ENCODE measurements at regions not wholly inside any gene's neighbourhood (a gene's known extent, or its start where the extent isn't known, plus 50 kb on each side); places are given as distances from the start of the nearest gene placed in this dataset.

- peak in 1 of 2 donors; percentile 19 for DNase-seq (ENCODE audit: low spot score in 2 of 2)
- Histone ChIP-seq H3K4me3 (no peak overlapping the region), H3K27ac (no peak overlapping the region), H3K9me3 (no peaks in the 10 kb centered on the region), H3K36me3 (no peaks in the 10 kb centered on the region), H3K27me3 (no peaks in the 10 kb centered on the region), H3K4me1 (no peaks in the 10 kb centered on the region)
- intact Hi-C loops (cut with DNase I): no loop called here
- TF ChIP-seq CTCF (IDR thresholded peaks at IDR 0.05): no peak
Observed at GRCh38 chr11:119478711-119479285, 55.8 kb upstream of the THY1 start.

- Histone ChIP-seq H3K27me3 (no peaks in the 10 kb centered on the region), H3K9me3 (no peaks in the 10 kb centered on the region), H3K4me1 (no peaks in the 10 kb centered on the region), H3K27ac (no peak overlapping the region), H3K36me3 (no peaks in the 10 kb centered on the region), H3K4me3 (no peak overlapping the region)
- no peak for TF ChIP-seq CTCF (IDR thresholded peaks at IDR 0.05)
- intact Hi-C loops (cut with DNase I): no loop called here
- DNase-seq (ENCODE audit: low spot score in 2 of 2): peak in 1 of 2 donors; percentile 51
Observed at GRCh38 chr11:119476666-119477331, 53.8 kb upstream of the THY1 start.

- Histone ChIP-seq H3K27ac (no peak overlapping the region), H3K27me3 (no peaks in the 10 kb centered on the region), H3K9me3 (no peaks in the 10 kb centered on the region), H3K4me1 (no peaks in the 10 kb centered on the region), H3K4me3 (no peak overlapping the region), H3K36me3 (no peaks in the 10 kb centered on the region)
- intact Hi-C loops (cut with DNase I): no loop called here
- DNase-seq (ENCODE audit: low spot score in 2 of 2): no peak
- no peak for TF ChIP-seq CTCF (IDR thresholded peaks at IDR 0.05)
Observed at GRCh38 chr11:119476038-119476437, 53.1 kb upstream of the THY1 start.

GRCh38 chr11:119474682-119475596 is 52.0 kb upstream of the THY1 start:
- Histone ChIP-seq H3K9me3 (no peaks in the 10 kb centered on the region), H3K4me1 (no peaks in the 10 kb centered on the region), H3K4me3 (no peak overlapping the region), H3K36me3 (no peaks in the 10 kb centered on the region), H3K27ac (no peak overlapping the region), H3K27me3 (no peaks in the 10 kb centered on the region)
- TF ChIP-seq CTCF (IDR thresholded peaks at IDR 0.05): peak; percentile 77 to 79 (median 79)
- peak in 1 of 2 donors; percentile 63 for DNase-seq (ENCODE audit: low spot score in 2 of 2)
- intact Hi-C loops (cut with DNase I): loop anchor here (1.0 to 2.0 kb wide), 2 partner anchors 94 to 119 kb away; partner anchors contain the start of gene USP2

GRCh38 chr11:119473901-119474681 is 51.1 kb upstream of the THY1 start:
- TF ChIP-seq CTCF (IDR thresholded peaks at IDR 0.05): no peak
- Histone ChIP-seq H3K36me3 (no peaks in the 10 kb centered on the region), H3K4me1 (no peaks in the 10 kb centered on the region), H3K4me3 (no peak overlapping the region), H3K9me3 (no peaks in the 10 kb centered on the region), H3K27ac (no peak overlapping the region), H3K27me3 (no peaks in the 10 kb centered on the region)
- intact Hi-C loops (cut with DNase I): loop anchor here (1.0 to 2.0 kb wide), 2 partner anchors 93 to 118 kb away; partner anchors contain the start of gene USP2
- DNase-seq (ENCODE audit: low spot score in 2 of 2): peak in 1 of 2 donors; percentile 33

All from ascending aorta (tissue), 2 donors.